Panc1 (cell line): ENCODE measurements at regions not wholly inside any gene's neighbourhood (a gene's known extent, or its start where the extent isn't known, plus 50 kb on each side); places are given as distances from the start of the nearest gene placed in this dataset.

ENCODE experiments used
- CTCF ChIP-seq: fragments of 450-650 bp; IDR thresholded peaks from 2 replicates; pipeline ENCODE4 v1.5.1; 2017; ENCODE audit warnings: mild to moderate bottlenecking
- POLR2AphosphoS5 ChIP-seq: IDR thresholded peaks from 2 replicates; pipeline ENCODE4 v1.6.1; 2012; ENCODE audit warnings: mild to moderate bottlenecking, low read depth, low read length, moderate library complexity
- TCF7L2 ChIP-seq: IDR thresholded peaks from 2 replicates; pipeline ENCODE4 v1.6.1; 2011; ENCODE audit warnings: mild to moderate bottlenecking, low read depth, low read length, inconsistent platforms

- TF ChIP-seq POLR2AphosphoS5 (no peak), CTCF (no peak), TCF7L2 (no peak)
Observed at GRCh38 chr12:89108265-89108664, 244.0 kb downstream of the DUSP6 start.
